ENCODE measurements at regions not wholly inside any gene's neighbourhood (a gene's known extent, or its start where the extent isn't known, plus 50 kb on each side); places are given as distances from the start of the nearest gene placed in this dataset.

DNA sequence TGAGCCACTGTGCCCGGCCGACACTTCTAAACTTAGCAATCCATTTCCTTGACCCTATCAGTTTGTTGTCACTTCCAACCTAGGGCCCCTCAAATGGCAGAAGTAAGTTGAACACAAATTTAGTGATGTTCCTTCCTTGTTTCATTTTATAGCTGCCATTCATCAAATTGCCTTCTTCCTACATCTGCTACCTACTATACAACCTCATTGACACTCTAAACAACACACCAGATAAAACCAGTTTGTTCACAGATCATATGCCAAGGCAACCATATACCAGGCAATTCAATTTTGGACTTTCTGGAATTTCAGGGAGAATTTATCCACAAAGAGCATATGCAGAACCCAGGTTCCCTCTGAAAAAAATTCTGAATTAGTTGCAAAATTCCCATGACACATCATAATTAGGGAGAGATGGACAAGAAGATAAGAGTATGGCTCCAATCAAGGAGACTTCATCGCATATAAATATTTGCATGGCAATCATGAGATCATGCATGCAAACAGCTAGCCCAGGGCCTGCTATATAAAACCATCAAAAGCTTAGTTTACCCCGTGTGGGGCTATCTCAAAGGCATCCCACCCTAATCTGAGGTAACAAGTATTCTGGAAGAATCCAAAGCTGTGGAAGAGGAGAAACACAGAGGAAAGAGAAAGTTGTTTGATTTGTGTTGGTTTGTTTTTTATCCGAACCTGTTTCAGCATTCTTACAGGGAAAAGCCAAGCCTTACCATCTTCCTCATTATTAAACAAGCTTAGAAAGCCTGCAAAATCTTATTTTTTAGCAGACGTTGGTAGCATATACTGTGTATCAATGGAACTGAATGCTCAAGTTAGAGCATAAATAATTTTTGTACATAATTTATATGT lies 132.8 kb upstream of the TNFAIP3 start:
- TF ChIP-seq, protein P1, sequence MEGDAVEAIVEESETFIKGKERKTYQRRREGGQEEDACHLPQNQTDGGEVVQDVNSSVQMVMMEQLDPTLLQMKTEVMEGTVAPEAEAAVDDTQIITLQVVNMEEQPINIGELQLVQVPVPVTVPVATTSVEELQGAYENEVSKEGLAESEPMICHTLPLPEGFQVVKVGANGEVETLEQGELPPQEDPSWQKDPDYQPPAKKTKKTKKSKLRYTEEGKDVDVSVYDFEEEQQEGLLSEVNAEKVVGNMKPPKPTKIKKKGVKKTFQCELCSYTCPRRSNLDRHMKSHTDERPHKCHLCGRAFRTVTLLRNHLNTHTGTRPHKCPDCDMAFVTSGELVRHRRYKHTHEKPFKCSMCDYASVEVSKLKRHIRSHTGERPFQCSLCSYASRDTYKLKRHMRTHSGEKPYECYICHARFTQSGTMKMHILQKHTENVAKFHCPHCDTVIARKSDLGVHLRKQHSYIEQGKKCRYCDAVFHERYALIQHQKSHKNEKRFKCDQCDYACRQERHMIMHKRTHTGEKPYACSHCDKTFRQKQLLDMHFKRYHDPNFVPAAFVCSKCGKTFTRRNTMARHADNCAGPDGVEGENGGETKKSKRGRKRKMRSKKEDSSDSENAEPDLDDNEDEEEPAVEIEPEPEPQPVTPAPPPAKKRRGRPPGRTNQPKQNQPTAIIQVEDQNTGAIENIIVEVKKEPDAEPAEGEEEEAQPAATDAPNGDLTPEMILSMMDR (IDR thresholded peaks at IDR 0.05), result no peak
- TF ChIP-seq POLR2AphosphoS5 (IDR thresholded peaks at IDR 0.05; ENCODE audit: low read depth, low read length) (no peak), SIN3A (IDR thresholded peaks at IDR 0.05; ENCODE audit: borderline replicate concordance, insufficient read depth, low read depth, low read length) (no peak)

Measured in Panc1 (cell line).